Endothelial cell of umbilical vein (primary cell): ENCODE measurements at regions not wholly inside any gene's neighbourhood (a gene's known extent, or its start where the extent isn't known, plus 50 kb on each side); places are given as distances from the start of the nearest gene placed in this dataset.

Source experiments
- BruUV-seq: library from RNA; stranded (reverse); fragments of 400-500 nt; replicated peaks from 2 replicates; lab custom pipeline; 2021; lab: Mats Ljungman, UMichigan
- CTCF ChIA-PET: fragments of 300-600, 350-600 bp; sonication (Branson Sonifier 250); formaldehyde crosslinking; loops from one replicate; lab custom pipeline; 2021; ENCODE audit warnings: antibody characterized with exemption, inconsistent platforms; lab: Charles Lee
- POLR2A ChIA-PET: fragments of 300-600, 350-600 bp; sonication (Branson Sonifier 250); formaldehyde crosslinking; loops from one replicate; lab custom pipeline; 2021; ENCODE audit warnings: antibody characterized with exemption, inconsistent platforms; lab: Charles Lee
- DNase-seq: peaks from one replicate; pipeline ENCODE4 v3.0.0-alpha.2; 2011; ENCODE audit warnings: low read depth, low spot score
- FAIRE-seq: peaks from 2 replicates; lab custom pipeline; 2011; peaks lifted over from hg19 to GRCh38; lab: Jason Lieb, UNC
- H2AFZ ChIP-seq: 2 replicates; pipeline ENCODE4 v1.6.0; 2012; ENCODE audit warnings: low read depth, low read length, control low read depth, inconsistent platforms
- H3K27ac ChIP-seq: 2 replicates; pipeline ENCODE4 v1.5.1; 2011; ENCODE audit warnings: low read depth, mild to moderate bottlenecking, control low read depth, low read length, moderate library complexity; ENCODE audit not compliant: insufficient read depth
- H3K27me3 ChIP-seq, 2 experiments: 2 replicates each; pipeline versions ENCODE4 v1.6.0 to v1.6.1; 2011; ENCODE audit warnings: low read length in 2 of 2, mixed read lengths in 1 of 2; ENCODE audit not compliant: control insufficient read depth in 2 of 2, insufficient read depth in 2 of 2
- H3K36me3 ChIP-seq, 2 experiments: 2 replicates in 1 of 2; 3 replicates in 1 of 2; pipeline ENCODE4 v1.5.1; 2011; ENCODE audit warnings: low read length in 2 of 2, mild to moderate bottlenecking in 1 of 2, moderate library complexity in 1 of 2; ENCODE audit not compliant: control insufficient read depth in 2 of 2, insufficient read depth in 2 of 2; ENCODE audit errors: extremely low read depth in 1 of 2
- H3K4me1 ChIP-seq: 3 replicates; pipeline ENCODE4 v1.5.1; 2011; ENCODE audit warnings: mild to moderate bottlenecking, low read length; ENCODE audit not compliant: control insufficient read depth, insufficient read depth; ENCODE audit errors: extremely low read depth
- H3K4me2 ChIP-seq: 2 replicates; pipeline ENCODE4 v1.6.1; 2011; ENCODE audit warnings: low read length, control low read depth, mixed read lengths; ENCODE audit not compliant: insufficient read depth
- H3K4me3 ChIP-seq, 3 experiments: fragments of 200-600 bp in 1 of 3; sonication (generic), shearing (Covaris generic) in 1 of 3; replicated peaks in 1 of 3; 2 replicates each; pipeline ENCODE4 v1.5.1; 2011 to 2016; ENCODE audit warnings: control low read depth in 3 of 3, low read length in 3 of 3, mild to moderate bottlenecking in 2 of 3, inconsistent platforms in 1 of 3, low read depth in 1 of 3, moderate library complexity in 1 of 3; ENCODE audit not compliant: insufficient read depth in 1 of 3
- H3K79me2 ChIP-seq: 2 replicates; pipeline ENCODE4 v1.6.0; 2012; ENCODE audit warnings: low read length, inconsistent platforms; ENCODE audit not compliant: control insufficient read depth, insufficient read depth
- H3K9ac ChIP-seq: replicated peaks from 2 replicates; pipeline ENCODE3; 2011; ENCODE audit warnings: low read length, control low read depth; ENCODE audit not compliant: insufficient read depth; ENCODE audit errors: extremely low read depth
- H3K9me1 ChIP-seq: replicated peaks from 3 replicates; pipeline ENCODE4 v1.6.0; 2011; ENCODE audit warnings: mild to moderate bottlenecking, low read length; ENCODE audit not compliant: control insufficient read depth, insufficient read depth; ENCODE audit errors: extremely low read depth
- H3K9me3 ChIP-seq: replicated peaks from 2 replicates; pipeline ENCODE4 v1.5.1; 2012; ENCODE audit warnings: low read length, inconsistent platforms; ENCODE audit not compliant: control insufficient read depth, insufficient read depth
- H4K20me1 ChIP-seq: replicated peaks from 2 replicates; pipeline ENCODE3; 2011; ENCODE audit warnings: mild to moderate bottlenecking, low read length; ENCODE audit not compliant: control insufficient read depth, insufficient read depth; ENCODE audit errors: extremely low read depth
- EZH2 ChIP-seq: IDR thresholded peaks from 2 replicates; pipeline ENCODE4 v1.6.1; 2012; ENCODE audit warnings: borderline replicate concordance, low read depth, mild to moderate bottlenecking, moderate library complexity, low read length, inconsistent platforms; ENCODE audit not compliant: severe bottlenecking
- FOS ChIP-seq: IDR thresholded peaks from 2 replicates; pipeline ENCODE4 v1.6.1; 2011; ENCODE audit warnings: mild to moderate bottlenecking, low read length, moderate library complexity, borderline replicate concordance; ENCODE audit not compliant: insufficient read depth
- GATA2 ChIP-seq: IDR thresholded peaks from 2 replicates; pipeline ENCODE4 v1.7.0; 2011; ENCODE audit warnings: low read depth, mild to moderate bottlenecking, moderate library complexity, mixed read lengths, low read length; ENCODE audit not compliant: insufficient read length, insufficient read depth
- JUN ChIP-seq: IDR thresholded peaks from 2 replicates; pipeline ENCODE4 v1.6.1; 2011; ENCODE audit warnings: borderline replicate concordance, low read depth; ENCODE audit not compliant: insufficient read length, insufficient read depth
- MYC ChIP-seq: IDR thresholded peaks from one replicate; pipeline ENCODE4 v1.6.1; 2011; ENCODE audit warnings: mild to moderate bottlenecking, low read depth, low read length
- POLR2A ChIP-seq: IDR thresholded peaks from 2 replicates; pipeline ENCODE4 v1.6.1; 2012; ENCODE audit warnings: low read depth, mild to moderate bottlenecking, control low read depth, low read length
- POLR2AphosphoS5 ChIP-seq: IDR thresholded peaks from 2 replicates; pipeline ENCODE4 v1.6.1; 2012; ENCODE audit warnings: low read depth, mild to moderate bottlenecking, control low read depth, low read length, moderate library complexity; ENCODE audit not compliant: insufficient read depth
- dilution Hi-C: fragments of 300-500 bp; cut with MboI; formaldehyde crosslinking; loops from one replicate; pipeline ENCODE4 v1.15.0; 2019; ENCODE audit warnings: low sequenced_read_pairs; ENCODE audit not compliant: extremely low pct_ligation_motif_present
- intact Hi-C: fragments of 100-400 bp; cut with micrococcal nuclease; formaldehyde crosslinking; loops from one replicate; pipeline ENCODE4 v1.10.0; 2022
- TF ChIP-seq, protein P1 (sequence below), 2 donors: IDR thresholded peaks; 1 replicate in 1 of 2; 2 replicates in 1 of 2; pipeline ENCODE4 v1.5.1; 2011; ENCODE audit warnings: low read length in 2 of 2, mild to moderate bottlenecking in 2 of 2, moderate library complexity in 2 of 2, control low read depth in 1 of 2, inconsistent platforms in 1 of 2, low read depth in 1 of 2; ENCODE audit not compliant: insufficient read depth in 1 of 2; ENCODE audit errors: extremely low read depth in 1 of 2
- TF ChIP-seq, protein P2 (sequence below): IDR thresholded peaks from 2 replicates; pipeline ENCODE4 v1.6.1; 2011; ENCODE audit not compliant: insufficient read depth, insufficient read length

DNA sequence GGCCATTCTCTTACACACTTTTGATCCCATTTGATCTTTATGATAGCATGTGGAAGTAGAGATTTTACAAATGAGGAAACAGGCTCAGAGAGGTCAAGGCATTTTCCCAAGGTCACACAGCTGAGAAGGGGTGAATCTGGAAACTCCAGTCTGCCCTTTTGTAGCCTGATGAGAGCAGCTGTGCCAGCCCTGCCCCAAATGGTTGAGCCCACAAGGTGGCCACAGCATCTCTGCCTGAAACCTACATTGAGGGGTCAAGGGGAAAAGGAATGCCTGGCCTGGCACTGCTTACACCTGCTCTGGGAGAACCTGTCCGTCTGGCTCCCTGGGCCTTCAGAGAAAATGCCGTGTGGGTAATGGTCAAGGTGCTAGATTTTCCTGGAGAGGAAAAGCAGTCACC is 200.2 kb upstream of the LINGO1 start:
- ChIA-PET CTCF (no interaction called here), POLR2A (no interaction called here)
- H3K27ac ChIP-seq = no peak overlapping the region
- H3K4me2 ChIP-seq = no peak overlapping the region
- no peak overlapping the region for H3K4me3 ChIP-seq
- BruUV-seq = no TSS peak
- no peaks in the 10 kb centered on the region for H3K9me3 ChIP-seq
- dilution Hi-C loops (no loop called here), intact Hi-C loops (no loop called here)
- DNase-seq = no peak
- no peak overlapping the region for H2AFZ ChIP-seq
- no peaks in the 10 kb centered on the region for H3K36me3 ChIP-seq
- H3K27me3 ChIP-seq = no peaks in the 10 kb centered on the region
- H3K9me1 ChIP-seq = no peaks in the 10 kb centered on the region
- H3K79me2 ChIP-seq = no peaks in the 10 kb centered on the region
- no peaks in the 10 kb centered on the region for H3K4me1 ChIP-seq
- FAIRE-seq = no peak
- H4K20me1 ChIP-seq = no peaks in the 10 kb centered on the region
- no peak for TF ChIP-seq POLR2AphosphoS5
- H3K9ac ChIP-seq = no peak overlapping the region

DNA sequence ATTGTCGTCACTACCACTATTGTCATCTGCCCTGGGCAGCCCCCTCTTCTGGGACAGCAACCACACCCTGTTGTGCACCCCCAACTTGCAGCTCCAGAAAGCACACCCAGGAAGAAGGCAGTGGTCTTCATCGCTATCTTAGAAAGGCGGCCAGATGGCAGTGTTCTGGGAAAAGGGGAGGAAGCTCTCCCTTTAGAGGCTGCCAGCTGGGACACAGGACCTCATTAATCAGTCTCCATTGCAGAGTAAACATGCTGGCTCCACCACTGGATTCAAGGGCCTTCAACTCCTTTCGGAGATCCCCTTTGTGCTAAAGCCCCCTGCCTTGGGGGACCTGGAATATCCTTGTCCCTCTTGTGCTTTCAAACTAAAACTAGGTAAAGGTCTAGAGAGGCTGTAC is 199.3 kb upstream of the LINGO1 start:
- intact Hi-C loops = no loop called here
- H3K36me3 ChIP-seq = no peaks in the 10 kb centered on the region
- H3K4me3 ChIP-seq = no peak overlapping the region
- no peak overlapping the region for H3K4me2 ChIP-seq
- dilution Hi-C loops = no loop called here
- BruUV-seq = no TSS peak
- no peaks in the 10 kb centered on the region for H3K9me1 ChIP-seq
- no peaks in the 10 kb centered on the region for H3K27me3 ChIP-seq
- FAIRE-seq (no peak), DNase-seq (no peak)
- no peaks in the 10 kb centered on the region for H3K79me2 ChIP-seq
- CTCF ChIA-PET = interaction anchor here (1.1 to 2.1 kb wide), 2 partner anchors 11 to 198 kb away, joined by 3 to 16 read pairs; no protein-coding TSS in a partner anchor
- TF ChIP-seq, protein P1, sequence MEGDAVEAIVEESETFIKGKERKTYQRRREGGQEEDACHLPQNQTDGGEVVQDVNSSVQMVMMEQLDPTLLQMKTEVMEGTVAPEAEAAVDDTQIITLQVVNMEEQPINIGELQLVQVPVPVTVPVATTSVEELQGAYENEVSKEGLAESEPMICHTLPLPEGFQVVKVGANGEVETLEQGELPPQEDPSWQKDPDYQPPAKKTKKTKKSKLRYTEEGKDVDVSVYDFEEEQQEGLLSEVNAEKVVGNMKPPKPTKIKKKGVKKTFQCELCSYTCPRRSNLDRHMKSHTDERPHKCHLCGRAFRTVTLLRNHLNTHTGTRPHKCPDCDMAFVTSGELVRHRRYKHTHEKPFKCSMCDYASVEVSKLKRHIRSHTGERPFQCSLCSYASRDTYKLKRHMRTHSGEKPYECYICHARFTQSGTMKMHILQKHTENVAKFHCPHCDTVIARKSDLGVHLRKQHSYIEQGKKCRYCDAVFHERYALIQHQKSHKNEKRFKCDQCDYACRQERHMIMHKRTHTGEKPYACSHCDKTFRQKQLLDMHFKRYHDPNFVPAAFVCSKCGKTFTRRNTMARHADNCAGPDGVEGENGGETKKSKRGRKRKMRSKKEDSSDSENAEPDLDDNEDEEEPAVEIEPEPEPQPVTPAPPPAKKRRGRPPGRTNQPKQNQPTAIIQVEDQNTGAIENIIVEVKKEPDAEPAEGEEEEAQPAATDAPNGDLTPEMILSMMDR (IDR thresholded peaks at IDR 0.05; ENCODE audit: extremely low read depth in 1 of 2, insufficient read depth in 1 of 2, low read depth in 1 of 2, low read length in 2 of 2) = no peak
- no peak for TF ChIP-seq EZH2
- no peak for TF ChIP-seq FOS
- TF ChIP-seq GATA2 = no peak
- no peak for TF ChIP-seq POLR2AphosphoS5
- TF ChIP-seq MYC = no peak
- TF ChIP-seq, protein P2, sequence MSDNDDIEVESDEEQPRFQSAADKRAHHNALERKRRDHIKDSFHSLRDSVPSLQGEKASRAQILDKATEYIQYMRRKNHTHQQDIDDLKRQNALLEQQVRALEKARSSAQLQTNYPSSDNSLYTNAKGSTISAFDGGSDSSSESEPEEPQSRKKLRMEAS = no peak
- no peak for TF ChIP-seq JUN
- no peak for TF ChIP-seq POLR2A
- no peak overlapping the region for H2AFZ ChIP-seq
- H3K9ac ChIP-seq = no peak overlapping the region
- no peak overlapping the region for H3K27ac ChIP-seq
- H3K9me3 ChIP-seq = no peaks in the 10 kb centered on the region
- no peaks in the 10 kb centered on the region for H4K20me1 ChIP-seq
- H3K4me1 ChIP-seq = no peaks in the 10 kb centered on the region
- POLR2A ChIA-PET = no interaction called here
